GM21423 (cell line): ENCODE measurements at regions not wholly inside any gene's neighbourhood (a gene's known extent, or its start where the extent isn't known, plus 50 kb on each side); places are given as distances from the start of the nearest gene placed in this dataset.

Experiments used
- ATAC-seq: cut with Tn5 transposase; IDR thresholded peaks from one replicate; pipeline ENCODE4 v1.9.1; 2021; ENCODE audit warnings: mild to moderate bottlenecking, moderate library complexity; ENCODE audit not compliant: unreplicated experiment

GRCh38 chr3:180092889-180093288 lies 56.2 kb upstream of the PEX5L start:
- ATAC-seq = no peak

- ATAC-seq = no peak
Measured at GRCh38 chr3:180093535-180093934, 56.8 kb upstream of the PEX5L start.

- no peak for ATAC-seq
Measured at GRCh38 chr3:180097626-180098025, 60.9 kb upstream of the PEX5L start.

- ATAC-seq = no peak
Measured at GRCh38 chr3:180102134-180102533, 65.4 kb upstream of the PEX5L start.

GRCh38 chr3:180102604-180103003 lies 65.9 kb upstream of the PEX5L start:
- no peak for ATAC-seq

- no peak for ATAC-seq
Measured at GRCh38 chr3:180116203-180116602, 79.5 kb upstream of the PEX5L start.

- ATAC-seq = no peak
Measured at GRCh38 chr3:180116658-180117057, 79.9 kb upstream of the PEX5L start.

- ATAC-seq = no peak
Measured at GRCh38 chr3:180117381-180118163, 80.8 kb upstream of the PEX5L start.

- no peak for ATAC-seq
Measured at GRCh38 chr3:180119567-180119966, 82.8 kb upstream of the PEX5L start.

- ATAC-seq = no peak
Measured at GRCh38 chr3:180123928-180124327, 87.2 kb upstream of the PEX5L start.

GRCh38 chr3:180131169-180131568 lies 94.4 kb upstream of the PEX5L start:
- no peak for ATAC-seq

GRCh38 chr3:180135101-180135500 lies 98.4 kb upstream of the PEX5L start:
- no peak for ATAC-seq

- ATAC-seq = no peak
Measured at GRCh38 chr3:180138871-180139270, 102.1 kb upstream of the PEX5L start.

- ATAC-seq = no peak
Measured at GRCh38 chr3:180142041-180142440, 105.3 kb upstream of the PEX5L start.

GRCh38 chr3:180142472-180142871 lies 105.7 kb upstream of the PEX5L start:
- no peak for ATAC-seq

- ATAC-seq = no peak
Measured at GRCh38 chr3:180161770-180162169, 125.0 kb upstream of the PEX5L start.

GRCh38 chr3:180175572-180175971 lies 138.8 kb upstream of the PEX5L start:
- no peak for ATAC-seq

- no peak for ATAC-seq
Measured at GRCh38 chr3:180176059-180176458, 139.3 kb upstream of the PEX5L start.

- no peak for ATAC-seq
Measured at GRCh38 chr3:180177255-180177654, 140.5 kb upstream of the PEX5L start.

GRCh38 chr3:180179562-180179961 lies 142.8 kb upstream of the PEX5L start:
- no peak for ATAC-seq

GRCh38 chr3:180180795-180181194 lies 144.1 kb upstream of the PEX5L start:
- ATAC-seq = no peak

GRCh38 chr3:180181387-180181786 lies 144.7 kb upstream of the PEX5L start:
- no peak for ATAC-seq

GRCh38 chr3:180183346-180183745 lies 146.6 kb upstream of the PEX5L start:
- ATAC-seq = no peak
